HL-60 (cell line): ENCODE measurements at regions not wholly inside any gene's neighbourhood (a gene's known extent, or its start where the extent isn't known, plus 50 kb on each side); places are given as distances from the start of the nearest gene placed in this dataset.

ENCODE experiments used
- POLR2AphosphoS5 ChIP-seq: IDR thresholded peaks from 2 replicates; pipeline ENCODE4 v1.6.1; 2012; ENCODE audit warnings: low read depth
- SPI1 ChIP-seq: IDR thresholded peaks from 2 replicates; pipeline ENCODE4 v1.6.1; 2012; ENCODE audit warnings: low read depth, mild to moderate bottlenecking, borderline replicate concordance
- TF ChIP-seq, protein P1 (sequence below): IDR thresholded peaks from one replicate; pipeline ENCODE4 v1.5.1; 2011; ENCODE audit warnings: low read length, control low read depth, inconsistent platforms; ENCODE audit not compliant: insufficient read depth
- TF ChIP-seq, protein P2 (sequence below): IDR thresholded peaks from 2 replicates; pipeline ENCODE4 v1.6.1; 2012; ENCODE audit warnings: low read depth; ENCODE audit not compliant: insufficient replicate concordance

DNA sequence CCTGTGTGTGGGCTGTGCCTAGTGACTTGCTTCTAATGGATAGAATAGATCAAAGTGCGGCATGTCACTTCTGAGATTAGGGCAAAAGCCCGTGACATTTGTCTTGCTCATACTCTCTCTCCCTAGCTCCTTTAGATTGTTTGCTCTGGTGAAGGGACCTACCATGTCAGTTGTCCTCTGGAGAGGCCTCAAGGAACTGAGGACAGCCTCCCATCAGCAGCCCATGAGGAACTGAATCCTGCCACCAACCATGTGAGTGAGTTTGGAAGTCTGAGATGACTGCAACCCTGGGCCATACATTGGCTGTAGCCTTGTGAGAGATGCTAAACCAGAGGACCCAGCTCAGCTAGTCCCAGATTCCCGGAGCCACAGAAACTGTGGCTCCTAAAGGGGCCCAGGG, 101.6 kb upstream of the ESRRB start:
- TF ChIP-seq, protein P1, sequence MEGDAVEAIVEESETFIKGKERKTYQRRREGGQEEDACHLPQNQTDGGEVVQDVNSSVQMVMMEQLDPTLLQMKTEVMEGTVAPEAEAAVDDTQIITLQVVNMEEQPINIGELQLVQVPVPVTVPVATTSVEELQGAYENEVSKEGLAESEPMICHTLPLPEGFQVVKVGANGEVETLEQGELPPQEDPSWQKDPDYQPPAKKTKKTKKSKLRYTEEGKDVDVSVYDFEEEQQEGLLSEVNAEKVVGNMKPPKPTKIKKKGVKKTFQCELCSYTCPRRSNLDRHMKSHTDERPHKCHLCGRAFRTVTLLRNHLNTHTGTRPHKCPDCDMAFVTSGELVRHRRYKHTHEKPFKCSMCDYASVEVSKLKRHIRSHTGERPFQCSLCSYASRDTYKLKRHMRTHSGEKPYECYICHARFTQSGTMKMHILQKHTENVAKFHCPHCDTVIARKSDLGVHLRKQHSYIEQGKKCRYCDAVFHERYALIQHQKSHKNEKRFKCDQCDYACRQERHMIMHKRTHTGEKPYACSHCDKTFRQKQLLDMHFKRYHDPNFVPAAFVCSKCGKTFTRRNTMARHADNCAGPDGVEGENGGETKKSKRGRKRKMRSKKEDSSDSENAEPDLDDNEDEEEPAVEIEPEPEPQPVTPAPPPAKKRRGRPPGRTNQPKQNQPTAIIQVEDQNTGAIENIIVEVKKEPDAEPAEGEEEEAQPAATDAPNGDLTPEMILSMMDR, result no peak
- TF ChIP-seq POLR2AphosphoS5, result no peak
- TF ChIP-seq, protein P2, sequence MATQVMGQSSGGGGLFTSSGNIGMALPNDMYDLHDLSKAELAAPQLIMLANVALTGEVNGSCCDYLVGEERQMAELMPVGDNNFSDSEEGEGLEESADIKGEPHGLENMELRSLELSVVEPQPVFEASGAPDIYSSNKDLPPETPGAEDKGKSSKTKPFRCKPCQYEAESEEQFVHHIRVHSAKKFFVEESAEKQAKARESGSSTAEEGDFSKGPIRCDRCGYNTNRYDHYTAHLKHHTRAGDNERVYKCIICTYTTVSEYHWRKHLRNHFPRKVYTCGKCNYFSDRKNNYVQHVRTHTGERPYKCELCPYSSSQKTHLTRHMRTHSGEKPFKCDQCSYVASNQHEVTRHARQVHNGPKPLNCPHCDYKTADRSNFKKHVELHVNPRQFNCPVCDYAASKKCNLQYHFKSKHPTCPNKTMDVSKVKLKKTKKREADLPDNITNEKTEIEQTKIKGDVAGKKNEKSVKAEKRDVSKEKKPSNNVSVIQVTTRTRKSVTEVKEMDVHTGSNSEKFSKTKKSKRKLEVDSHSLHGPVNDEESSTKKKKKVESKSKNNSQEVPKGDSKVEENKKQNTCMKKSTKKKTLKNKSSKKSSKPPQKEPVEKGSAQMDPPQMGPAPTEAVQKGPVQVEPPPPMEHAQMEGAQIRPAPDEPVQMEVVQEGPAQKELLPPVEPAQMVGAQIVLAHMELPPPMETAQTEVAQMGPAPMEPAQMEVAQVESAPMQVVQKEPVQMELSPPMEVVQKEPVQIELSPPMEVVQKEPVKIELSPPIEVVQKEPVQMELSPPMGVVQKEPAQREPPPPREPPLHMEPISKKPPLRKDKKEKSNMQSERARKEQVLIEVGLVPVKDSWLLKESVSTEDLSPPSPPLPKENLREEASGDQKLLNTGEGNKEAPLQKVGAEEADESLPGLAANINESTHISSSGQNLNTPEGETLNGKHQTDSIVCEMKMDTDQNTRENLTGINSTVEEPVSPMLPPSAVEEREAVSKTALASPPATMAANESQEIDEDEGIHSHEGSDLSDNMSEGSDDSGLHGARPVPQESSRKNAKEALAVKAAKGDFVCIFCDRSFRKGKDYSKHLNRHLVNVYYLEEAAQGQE, result no peak
- no peak for TF ChIP-seq SPI1
